ENCODE measurements at regions not wholly inside any gene's neighbourhood (a gene's known extent, or its start where the extent isn't known, plus 50 kb on each side); places are given as distances from the start of the nearest gene placed in this dataset.

DNA sequence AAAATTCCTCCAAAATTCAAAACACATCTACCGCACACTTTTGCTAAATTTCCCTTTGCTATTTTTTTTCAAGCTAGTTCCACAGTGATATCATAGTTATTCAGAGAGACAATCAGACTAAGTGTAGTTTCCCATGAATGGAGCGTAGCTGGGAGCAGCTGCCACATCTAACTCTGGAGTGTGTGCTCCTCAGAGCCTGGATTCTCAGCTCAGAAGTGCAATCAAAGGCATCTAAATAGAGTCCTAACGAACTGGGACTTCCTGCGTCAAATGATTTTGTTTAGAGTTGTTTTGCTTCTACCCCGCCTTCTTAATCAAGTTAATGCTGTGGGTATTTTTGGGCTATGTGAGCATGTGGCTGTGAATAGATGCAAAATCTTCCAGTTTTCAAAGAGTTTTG is 160.3 kb downstream of the TMEM18 start:
- no peak overlapping the region for H3K27ac ChIP-seq (ENCODE audit: low read depth, low read length)
- no peak overlapping the region for H3K18ac ChIP-seq (ENCODE audit: extremely low read depth, low read length)
- no peaks in the 10 kb centered on the region for H3K23me2 ChIP-seq (ENCODE audit: low read depth, low read length)
- H2BK20ac ChIP-seq (ENCODE audit: low read length), result no peak overlapping the region
- no peaks in the 10 kb centered on the region for H3K79me2 ChIP-seq (ENCODE audit: control insufficient read depth in 1 of 2, insufficient read depth in 2 of 2, low read length in 2 of 2)
- CTCF ChIA-PET (ENCODE audit: partially characterized antibody), result interaction anchor here (0.6 kb wide), 1 partner anchor 1033 kb away, joined by 3 read pairs; no protein-coding TSS in a partner anchor
- H3K4me2 ChIP-seq (ENCODE audit: insufficient read depth in 1 of 2, low read depth in 2 of 2, low read length in 2 of 2), result no peak overlapping the region
- H2BK120ac ChIP-seq (replicated peaks; ENCODE audit: low read depth, low read length), result no peak overlapping the region
- H2AFZ ChIP-seq (ENCODE audit: low read length), result no peak overlapping the region
- DNase-seq (ENCODE audit: low read depth in 1 of 2, low spot score in 2 of 2) (no peak), FAIRE-seq (no peak)
- H3K4me1 ChIP-seq (replicated peaks in 1 of 4; ENCODE audit: control insufficient read depth in 3 of 4, insufficient read depth in 4 of 4, low read length in 3 of 4), result peaks cover 0 to 7% (median 1%) of the 10 kb centered on the region in 4 experiments; a peak in 2 of 7 replicates
- H4K91ac ChIP-seq (replicated peaks; ENCODE audit: insufficient read length, low read length), result no peak overlapping the region
- H3K9me3 ChIP-seq (ENCODE audit: insufficient read depth in 2 of 2, low read depth in 1 of 2, low read length in 1 of 2), result peaks cover 0 to 2% of the 10 kb centered on the region in 2 experiments; a peak in 1 of 4 replicates
- no peak overlapping the region for H2BK5ac ChIP-seq (ENCODE audit: low read depth, low read length)
- no peak overlapping the region for H3K4ac ChIP-seq (replicated peaks; ENCODE audit: insufficient read length, low read depth, low read length)
- H2BK15ac ChIP-seq (ENCODE audit: low read length), result no peak overlapping the region
- H3K36me3 ChIP-seq (ENCODE audit: control insufficient read depth in 2 of 4, insufficient read depth in 4 of 4, low read length in 3 of 4), result no peaks in the 10 kb centered on the region
- no peak overlapping the region for H3K14ac ChIP-seq (ENCODE audit: insufficient read length)
- no peak overlapping the region for H3K4me3 ChIP-seq (ENCODE audit: extremely low read depth in 1 of 4, insufficient read depth in 2 of 4, low read depth in 3 of 4, low read length in 4 of 4)
- WGBS, 2 experiments (ENCODE audit: extremely low coverage in 1 of 2, insufficient coverage in 1 of 2, insufficient read length in 1 of 2, insufficient replicate concordance in 2 of 2, low coverage in 1 of 2, low lambda C conversion rate in 2 of 2, missing lambda C conversion rate in 1 of 2), result 94 to 100% methylated on average over 1 to 5 of the region's 5 CpGs
- POLR2A ChIA-PET (ENCODE audit: partially characterized antibody), result no interaction called here
- no peak overlapping the region for H3K56ac ChIP-seq (replicated peaks; ENCODE audit: insufficient read length, low read depth, low read length)
- no peak overlapping the region for H2BK12ac ChIP-seq (ENCODE audit: low read depth, low read length)
- no peak for TF ChIP-seq JUN (IDR thresholded peaks at IDR 0.05; ENCODE audit: low read depth, low read length)
- no peak for TF ChIP-seq RNF2 (IDR thresholded peaks at IDR 0.05; ENCODE audit: borderline replicate concordance, low read depth, low read length, missing control alignments, poor library complexity, severe bottlenecking)
- no peak for TF ChIP-seq CEBPB (IDR thresholded peaks at IDR 0.05; ENCODE audit: low read depth, low read length)
- no peak for TF ChIP-seq PHF8 (conservative IDR thresholded peaks at IDR 0.05; ENCODE audit: low read depth, low read length)
- no peak for TF ChIP-seq MAFK (IDR thresholded peaks at IDR 0.05; ENCODE audit: low read depth, low read length)
- no peaks in the 10 kb centered on the region for H3K79me1 ChIP-seq (ENCODE audit: low read depth, low read length)
- no peak overlapping the region for H3K23ac ChIP-seq (ENCODE audit: insufficient read length)
- peaks cover 0 to 6% (median 2%) of the 10 kb centered on the region in 4 experiments; a peak in 4 of 7 replicates for H3K27me3 ChIP-seq (replicated peaks in 1 of 4; ENCODE audit: control insufficient read depth in 3 of 4, extremely low read depth in 1 of 4, insufficient read depth in 3 of 4, low read length in 3 of 4)
- no peaks in the 10 kb centered on the region for H4K20me1 ChIP-seq (replicated peaks in 1 of 2; ENCODE audit: control insufficient read depth in 1 of 2, insufficient read depth in 2 of 2, low read length in 2 of 2)
- no peak overlapping the region for H4K5ac ChIP-seq (ENCODE audit: insufficient read length, low read depth, low read length)
- H3K9ac ChIP-seq (replicated peaks in 1 of 4; ENCODE audit: extremely low read depth in 1 of 4, low read depth in 3 of 4, low read length in 3 of 4), result no peak overlapping the region
- no peak overlapping the region for H4K8ac ChIP-seq (ENCODE audit: extremely low read depth, insufficient read depth, low read length)
- no peak overlapping the region for H2AK5ac ChIP-seq (ENCODE audit: low read depth, low read length)
